ENCODE measurements at regions not wholly inside any gene's neighbourhood (a gene's known extent, or its start where the extent isn't known, plus 50 kb on each side); places are given as distances from the start of the nearest gene placed in this dataset.

GRCh38 chr6:11298651-11299420 lies 66.4 kb upstream of the NEDD9 start:
- ATAC-seq = no peak
- no peak overlapping the region for H3K9ac ChIP-seq (ENCODE audit: control insufficient read depth, insufficient read depth, low read length)
- H3K9me3 ChIP-seq (replicated peaks; ENCODE audit: control insufficient read depth, insufficient read depth, low read length) = peaks cover 18% of the 10 kb centered on the region; the same call in 2 of the 3 replicates
- SMC1A ChIA-PET (ENCODE audit: uncharacterized antibody, unreplicated experiment) = interaction anchor here (0.6 to 2.1 kb wide), 5 partner anchors 9 to 198 kb away, joined by 3 to 5 read pairs (median 4); no protein-coding TSS in a partner anchor
- in situ Hi-C loops (cut with MboI) (no loop called here), intact Hi-C loops (cut with micrococcal nuclease; ENCODE audit: unreplicated experiment) (no loop called here)
- WGBS (ENCODE audit: insufficient coverage, insufficient replicate concordance, low lambda C conversion rate, missing lambda C conversion rate) = 87% methylated on average over 9 of the region's 9 CpGs
- H3K79me2 ChIP-seq (ENCODE audit: control insufficient read depth, insufficient read depth, low read length) = no peaks in the 10 kb centered on the region
- H3K4me2 ChIP-seq (ENCODE audit: control insufficient read depth, insufficient read depth) = no peak overlapping the region
- CTCF ChIA-PET = no interaction called here
- no peak overlapping the region for H3K27ac ChIP-seq (ENCODE audit: control insufficient read depth, insufficient read depth)
- no peak for DNase-seq (ENCODE audit: low read depth, low spot score)
- TF ChIP-seq, protein P1, sequence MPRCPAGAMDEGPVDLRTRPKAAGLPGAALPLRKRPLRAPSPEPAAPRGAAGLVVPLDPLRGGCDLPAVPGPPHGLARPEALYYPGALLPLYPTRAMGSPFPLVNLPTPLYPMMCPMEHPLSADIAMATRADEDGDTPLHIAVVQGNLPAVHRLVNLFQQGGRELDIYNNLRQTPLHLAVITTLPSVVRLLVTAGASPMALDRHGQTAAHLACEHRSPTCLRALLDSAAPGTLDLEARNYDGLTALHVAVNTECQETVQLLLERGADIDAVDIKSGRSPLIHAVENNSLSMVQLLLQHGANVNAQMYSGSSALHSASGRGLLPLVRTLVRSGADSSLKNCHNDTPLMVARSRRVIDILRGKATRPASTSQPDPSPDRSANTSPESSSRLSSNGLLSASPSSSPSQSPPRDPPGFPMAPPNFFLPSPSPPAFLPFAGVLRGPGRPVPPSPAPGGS (IDR thresholded peaks at IDR 0.05; ENCODE audit: borderline replicate concordance, insufficient read depth, low read depth, low read length, poor library complexity, severe bottlenecking) = no peak
- TF ChIP-seq ZNF217 (IDR thresholded peaks at IDR 0.05) (no peak), IKZF1 (conservative IDR thresholded peaks at IDR 0.05) (no peak)
- POLR2A ChIA-PET = no interaction called here
- H2AFZ ChIP-seq (ENCODE audit: control insufficient read depth, low read depth, low read length) = no peak overlapping the region
- RAD21 ChIA-PET (ENCODE audit: unreplicated experiment) = interaction anchor here (2.4 kb wide), 1 partner anchor 20 kb away, joined by 11 read pairs; no protein-coding TSS in a partner anchor
- no peak for FAIRE-seq
- H3K36me3 ChIP-seq (ENCODE audit: control insufficient read depth in 2 of 2, insufficient read depth in 2 of 2, low read length in 1 of 2) = peaks cover 11 to 15% of the 10 kb centered on the region in 2 experiments
- no peaks in the 10 kb centered on the region for H3K4me1 ChIP-seq (ENCODE audit: control insufficient read depth, insufficient read depth, low read length)
- no TSS peak for BruUV-seq (replicated peaks)
- no peaks in the 10 kb centered on the region for H4K20me1 ChIP-seq (ENCODE audit: control insufficient read depth, insufficient read depth)
- H3K27me3 ChIP-seq (replicated peaks in 1 of 2; ENCODE audit: control insufficient read depth in 2 of 2, insufficient read depth in 2 of 2, low read length in 1 of 2) = no peaks in the 10 kb centered on the region
- no peak overlapping the region for H3K4me3 ChIP-seq

DNA sequence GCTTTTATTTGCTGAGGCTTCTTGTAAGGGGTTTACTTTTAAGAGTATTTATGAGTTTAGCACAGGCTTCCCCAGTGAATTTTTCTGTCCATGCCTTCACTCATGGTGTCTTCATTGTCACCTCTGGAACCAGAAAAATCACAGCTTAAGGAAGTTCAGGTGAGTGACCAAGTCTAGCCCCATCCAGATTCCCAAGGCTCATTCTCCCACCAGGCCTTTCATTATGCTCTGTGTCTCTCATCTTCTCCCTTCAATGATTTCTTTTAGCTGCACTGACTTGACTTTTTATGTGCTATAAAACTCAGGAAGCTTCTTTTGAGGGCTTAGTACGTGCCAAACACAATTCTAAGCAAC lies 64.9 kb upstream of the NEDD9 start:
- Histone ChIP-seq H3K4me2 (ENCODE audit: control insufficient read depth, insufficient read depth) (no peak overlapping the region), H4K20me1 (ENCODE audit: control insufficient read depth, insufficient read depth) (no peaks in the 10 kb centered on the region), H3K4me3 (no peak overlapping the region), H3K27me3 (replicated peaks in 1 of 2; ENCODE audit: control insufficient read depth in 2 of 2, insufficient read depth in 2 of 2, low read length in 1 of 2) (no peaks in the 10 kb centered on the region), H3K79me2 (ENCODE audit: control insufficient read depth, insufficient read depth, low read length) (no peaks in the 10 kb centered on the region), H3K4me1 (ENCODE audit: control insufficient read depth, insufficient read depth, low read length) (no peaks in the 10 kb centered on the region), H3K27ac (ENCODE audit: control insufficient read depth, insufficient read depth) (no peak overlapping the region), H2AFZ (ENCODE audit: control insufficient read depth, low read depth, low read length) (no peak overlapping the region), H3K9ac (ENCODE audit: control insufficient read depth, insufficient read depth, low read length) (no peak overlapping the region), H3K36me3 (ENCODE audit: control insufficient read depth in 2 of 2, insufficient read depth in 2 of 2, low read length in 1 of 2) (peaks cover 11 to 15% of the 10 kb centered on the region in 2 experiments), H3K9me3 (replicated peaks; ENCODE audit: control insufficient read depth, insufficient read depth, low read length) (peaks cover 18% of the 10 kb centered on the region; the same call in 2 of the 3 replicates)
- DNase-seq (ENCODE audit: low read depth, low spot score) (no peak), ATAC-seq (no peak), FAIRE-seq (no peak)
- ChIA-PET SMC1A (ENCODE audit: uncharacterized antibody, unreplicated experiment) (interaction anchor here (1.1 to 2.1 kb wide), 9 partner anchors 10 to 199 kb away, joined by 3 to 8 read pairs (median 5); no protein-coding TSS in a partner anchor), CTCF (interaction anchor here (0.7 to 1.5 kb wide), 3 partner anchors 17 to 125 kb away, joined by 3 read pairs; no protein-coding TSS in a partner anchor), RAD21 (ENCODE audit: unreplicated experiment) (interaction anchor here (1.5 to 2.4 kb wide), 3 partner anchors 9 to 18 kb away, joined by 4 to 11 read pairs (median 4); no protein-coding TSS in a partner anchor), POLR2A (no interaction called here)
- WGBS (ENCODE audit: insufficient coverage, insufficient replicate concordance, low lambda C conversion rate, missing lambda C conversion rate) = 95% methylated on average over 1 of the region's 1 CpG
- intact Hi-C loops (cut with micrococcal nuclease; ENCODE audit: unreplicated experiment) = no loop called here
- in situ Hi-C loops (cut with MboI) = no loop called here
- no TSS peak for BruUV-seq (replicated peaks)
- TF ChIP-seq BCL11A (IDR thresholded peaks at IDR 0.05; ENCODE audit: low read depth, low read length) (no peak), BCLAF1 (IDR thresholded peaks at IDR 0.05) (no peak), ZZZ3 (IDR thresholded peaks at IDR 0.05; ENCODE audit: control insufficient read depth, insufficient read length, low read depth) (no peak), ZNF217 (IDR thresholded peaks at IDR 0.05) (no peak), MAX (IDR thresholded peaks at IDR 0.05; ENCODE audit: low read depth, low read length) (no peak), NRF1 (conservative IDR thresholded peaks at IDR 0.05; ENCODE audit: low read depth, low read length) (no peak), YBX1 (IDR thresholded peaks at IDR 0.05) (no peak)

Data from GM12878 (cell line).